ENCODE measurements at regions not wholly inside any gene's neighbourhood (a gene's known extent, or its start where the extent isn't known, plus 50 kb on each side); places are given as distances from the start of the nearest gene placed in this dataset.
"Not testable (repeated sequence)": the region's sequence is repeated elsewhere in the genome, so short reads cannot be mapped to it uniquely, and the experiment has no call there.

DNA sequence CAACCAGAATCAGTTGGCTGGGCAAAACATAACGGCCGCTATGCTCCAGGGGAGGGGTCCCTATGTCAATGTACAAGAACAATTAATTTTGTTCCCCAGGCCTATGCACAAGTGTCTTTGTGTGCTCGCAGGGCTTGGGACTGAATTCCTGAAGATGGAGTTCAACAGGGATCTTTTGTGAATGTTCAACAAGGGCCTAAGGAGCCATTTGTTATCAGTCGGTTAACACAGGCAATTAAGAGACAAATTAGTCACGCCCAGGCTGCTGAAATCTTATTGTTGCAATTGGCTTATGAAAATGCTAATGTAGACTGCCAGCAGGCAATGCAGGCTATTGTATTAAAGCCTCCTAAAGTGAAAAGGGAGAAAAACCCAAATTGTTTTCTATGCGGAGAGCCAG is 117.5 kb downstream of the ZNF429 start:
- Histone ChIP-seq H3K36me3 (ENCODE audit: control insufficient read depth, insufficient read depth, low read length) (no peaks in the 10 kb centered on the region), H3K27me3 (ENCODE audit: control insufficient read depth, insufficient read depth, low read length) (no peaks in the 10 kb centered on the region), H3K4me3 (ENCODE audit: low read depth, low read length) (no peak overlapping the region)
- TF ChIP-seq, protein P1, sequence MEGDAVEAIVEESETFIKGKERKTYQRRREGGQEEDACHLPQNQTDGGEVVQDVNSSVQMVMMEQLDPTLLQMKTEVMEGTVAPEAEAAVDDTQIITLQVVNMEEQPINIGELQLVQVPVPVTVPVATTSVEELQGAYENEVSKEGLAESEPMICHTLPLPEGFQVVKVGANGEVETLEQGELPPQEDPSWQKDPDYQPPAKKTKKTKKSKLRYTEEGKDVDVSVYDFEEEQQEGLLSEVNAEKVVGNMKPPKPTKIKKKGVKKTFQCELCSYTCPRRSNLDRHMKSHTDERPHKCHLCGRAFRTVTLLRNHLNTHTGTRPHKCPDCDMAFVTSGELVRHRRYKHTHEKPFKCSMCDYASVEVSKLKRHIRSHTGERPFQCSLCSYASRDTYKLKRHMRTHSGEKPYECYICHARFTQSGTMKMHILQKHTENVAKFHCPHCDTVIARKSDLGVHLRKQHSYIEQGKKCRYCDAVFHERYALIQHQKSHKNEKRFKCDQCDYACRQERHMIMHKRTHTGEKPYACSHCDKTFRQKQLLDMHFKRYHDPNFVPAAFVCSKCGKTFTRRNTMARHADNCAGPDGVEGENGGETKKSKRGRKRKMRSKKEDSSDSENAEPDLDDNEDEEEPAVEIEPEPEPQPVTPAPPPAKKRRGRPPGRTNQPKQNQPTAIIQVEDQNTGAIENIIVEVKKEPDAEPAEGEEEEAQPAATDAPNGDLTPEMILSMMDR (IDR thresholded peaks at IDR 0.05; ENCODE audit: insufficient read depth, low read depth, low read length), result no peak
- ChIA-PET POLR2A (no interaction called here), CTCF (no interaction called here)
- DNase-seq (ENCODE audit: low read depth), result no peak

DNA sequence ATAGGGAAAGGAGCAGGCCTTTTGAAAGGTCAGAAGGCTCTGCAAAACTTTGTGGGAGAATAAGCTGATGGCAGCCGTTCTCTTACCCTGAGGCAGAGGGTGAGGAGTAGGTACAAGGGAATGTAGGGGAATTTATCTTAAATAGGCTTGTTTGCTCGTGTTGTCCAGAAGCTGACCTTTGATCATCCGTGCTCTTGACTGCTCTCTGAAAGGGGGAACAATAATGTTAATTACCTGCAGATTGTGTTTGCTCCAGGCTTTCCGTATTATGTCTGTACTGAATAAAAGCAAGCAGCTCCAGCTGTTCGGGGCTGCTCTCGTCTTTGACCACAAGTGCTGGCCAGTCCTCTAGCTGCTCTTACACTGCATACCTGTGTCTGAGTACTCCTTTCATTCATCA is 116.3 kb downstream of the ZNF429 start:
- Histone ChIP-seq H3K36me3 (ENCODE audit: control insufficient read depth, insufficient read depth, low read length) (no peaks in the 10 kb centered on the region), H3K27me3 (ENCODE audit: control insufficient read depth, insufficient read depth, low read length) (no peaks in the 10 kb centered on the region), H3K4me3 (ENCODE audit: low read depth, low read length) (no peak overlapping the region)
- no peak for DNase-seq (ENCODE audit: low read depth)
- CTCF ChIA-PET, result no interaction called here
- POLR2A ChIA-PET, result no interaction called here
- TF ChIP-seq, protein P1 (IDR thresholded peaks at IDR 0.05; ENCODE audit: insufficient read depth, low read depth, low read length), result no peak

DNA sequence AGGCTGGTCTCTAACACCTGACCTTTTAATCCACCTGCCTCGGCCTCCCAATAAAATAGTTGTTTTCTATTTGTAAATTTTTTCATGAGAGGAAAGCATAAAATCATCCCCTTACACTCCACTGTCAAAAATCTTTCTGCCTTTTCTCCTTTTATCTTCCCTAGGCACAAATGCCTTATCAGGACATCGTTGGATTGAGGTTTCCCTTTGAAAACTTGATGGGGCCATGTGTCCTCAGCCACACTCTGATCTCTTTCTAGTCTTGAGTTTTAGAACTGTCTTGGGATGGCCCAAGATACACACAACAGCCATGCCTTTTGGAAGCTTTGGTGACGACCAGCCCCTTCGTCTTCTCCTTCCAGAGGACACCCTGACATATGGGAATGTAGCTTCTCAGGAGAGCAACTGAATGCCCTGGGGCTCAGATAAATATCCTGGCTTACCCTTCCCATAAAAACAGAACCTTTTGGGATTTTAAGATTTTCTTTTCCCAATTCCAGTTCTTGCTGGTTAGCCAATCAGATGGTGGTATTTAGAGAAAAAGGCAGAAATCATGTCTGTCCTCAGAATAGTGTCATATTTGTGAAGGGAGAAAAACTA is 112.4 kb downstream of the ZNF429 start:
- TF ChIP-seq, protein P1 (IDR thresholded peaks at IDR 0.05; ENCODE audit: insufficient read depth, low read depth, low read length), result no peak
- no peak for DNase-seq (ENCODE audit: low read depth)
- CTCF ChIA-PET, result interaction anchor here (0.7 kb wide), 1 partner anchor 46 kb away, joined by 3 read pairs; no protein-coding TSS in a partner anchor
- H3K36me3 ChIP-seq (ENCODE audit: control insufficient read depth, insufficient read depth, low read length), result no peaks in the 10 kb centered on the region
- no peak overlapping the region for H3K4me3 ChIP-seq (ENCODE audit: low read depth, low read length)
- POLR2A ChIA-PET, result no interaction called here
- H3K27me3 ChIP-seq (ENCODE audit: control insufficient read depth, insufficient read depth, low read length), result no peaks in the 10 kb centered on the region

DNA sequence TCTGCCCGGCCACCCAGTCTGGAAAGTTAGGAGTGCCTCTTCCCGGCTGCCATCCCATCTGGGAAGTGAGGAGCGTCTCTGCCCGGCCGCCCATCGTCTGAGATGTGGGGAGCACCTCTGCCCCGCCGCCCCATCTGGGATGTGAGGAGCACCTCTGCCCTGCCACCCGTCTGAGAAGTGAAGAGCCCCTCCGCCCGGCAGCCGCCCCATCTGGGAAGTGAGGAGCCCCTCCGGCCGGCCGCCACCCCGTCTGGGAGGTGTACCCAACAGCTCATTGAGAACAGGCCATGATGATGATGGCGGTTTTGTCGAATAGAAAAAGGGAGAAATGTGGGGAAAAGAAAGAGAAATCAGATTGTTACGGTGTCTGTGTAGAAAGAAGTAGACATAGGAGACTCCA is 109.4 kb downstream of the ZNF429 start:
- H3K36me3 ChIP-seq (ENCODE audit: control insufficient read depth, insufficient read depth, low read length); H3K4me3 ChIP-seq (ENCODE audit: low read depth, low read length); CTCF ChIA-PET; H3K27me3 ChIP-seq (ENCODE audit: control insufficient read depth, insufficient read depth, low read length); POLR2A ChIA-PET; DNase-seq (ENCODE audit: low read depth): not testable (repeated sequence)

DNA sequence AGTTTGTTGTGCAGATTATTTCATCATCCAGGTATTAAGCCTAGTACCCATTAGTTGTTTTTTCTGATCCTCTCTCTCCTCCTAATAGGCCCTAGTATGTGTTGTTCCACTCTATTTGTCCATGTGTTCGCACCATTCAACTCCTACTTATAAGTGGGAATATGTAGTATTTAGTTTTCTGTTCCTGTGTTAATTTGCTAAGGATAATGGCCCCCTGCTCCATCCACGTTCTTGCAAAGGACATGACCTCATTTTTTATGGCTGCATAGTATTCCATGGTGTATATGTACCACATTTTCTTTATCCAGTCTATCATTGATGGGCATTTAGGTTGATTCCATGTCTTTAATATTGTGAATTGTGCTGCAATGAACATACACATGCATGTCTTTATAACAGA is 107.8 kb downstream of the ZNF429 start:
- H3K36me3 ChIP-seq (ENCODE audit: control insufficient read depth, insufficient read depth, low read length); DNase-seq (ENCODE audit: low read depth); H3K27me3 ChIP-seq (ENCODE audit: control insufficient read depth, insufficient read depth, low read length); CTCF ChIA-PET; H3K4me3 ChIP-seq (ENCODE audit: low read depth, low read length); POLR2A ChIA-PET: not testable (repeated sequence)

DNA sequence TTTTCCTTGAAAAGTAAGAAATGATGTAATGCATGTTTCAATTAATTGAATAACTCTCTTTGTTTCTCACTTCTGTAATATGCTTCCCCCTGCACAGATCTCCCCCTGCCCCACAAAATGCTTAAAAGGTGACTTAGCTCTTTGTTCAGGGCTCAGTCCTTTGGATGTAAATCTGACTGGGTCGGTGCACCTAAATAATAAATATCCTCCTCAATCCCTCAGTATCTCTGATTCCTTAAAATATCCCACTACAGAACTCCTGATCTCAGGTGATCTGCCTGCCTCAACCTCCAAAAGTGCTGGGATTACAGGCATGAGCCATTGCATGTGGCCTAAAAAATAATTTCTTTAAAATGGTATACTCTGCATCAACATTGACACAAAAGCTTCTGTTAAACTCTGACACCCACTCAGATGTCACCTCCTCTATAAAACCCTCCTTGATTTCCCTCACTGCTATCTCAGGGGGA is 107.0 kb downstream of the ZNF429 start:
- POLR2A ChIA-PET, result no interaction called here
- Histone ChIP-seq H3K27me3 (ENCODE audit: control insufficient read depth, insufficient read depth, low read length) (no peaks in the 10 kb centered on the region), H3K4me3 (ENCODE audit: low read depth, low read length) (no peak overlapping the region), H3K36me3 (ENCODE audit: control insufficient read depth, insufficient read depth, low read length) (no peaks in the 10 kb centered on the region)
- TF ChIP-seq, protein P1 (IDR thresholded peaks at IDR 0.05; ENCODE audit: insufficient read depth, low read depth, low read length), result no peak
- DNase-seq (ENCODE audit: low read depth), result no peak
- CTCF ChIA-PET, result no interaction called here

Measured in BJ (cell line).